ENCODE measurements at regions not wholly inside any gene's neighbourhood (a gene's known extent, or its start where the extent isn't known, plus 50 kb on each side); places are given as distances from the start of the nearest gene placed in this dataset.

DNA sequence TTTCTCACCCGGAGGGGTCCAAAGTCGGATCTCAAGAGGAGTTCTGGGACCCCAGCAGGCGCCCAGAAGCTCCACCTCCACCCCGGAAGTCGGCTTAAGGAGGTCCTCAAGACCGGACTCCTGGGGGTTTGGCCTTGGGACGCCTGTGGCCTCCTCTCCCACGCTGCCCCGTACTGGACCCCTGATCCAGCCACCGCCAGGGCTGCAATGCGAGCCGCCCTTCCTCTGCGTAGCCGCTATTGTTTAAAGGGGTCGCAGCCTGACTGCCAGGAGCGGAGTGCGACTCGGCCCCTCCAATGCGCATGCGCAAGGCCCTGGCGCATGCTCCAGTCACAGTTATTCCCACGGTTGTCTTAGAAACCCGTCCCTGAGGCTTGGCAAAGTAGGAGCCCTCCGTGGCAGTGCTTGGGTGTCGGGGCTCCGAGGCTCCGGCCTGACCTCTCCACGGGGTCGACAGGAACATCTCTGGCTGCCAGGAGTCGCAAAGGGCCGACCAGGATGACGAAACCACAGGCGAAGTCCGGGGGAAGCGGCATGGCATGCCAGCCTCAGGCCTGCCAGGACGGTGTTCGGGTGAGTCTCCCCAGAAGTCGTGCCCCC, 719.0 kb downstream of the KCNJ18 start:
- TF ChIP-seq, protein P1, sequence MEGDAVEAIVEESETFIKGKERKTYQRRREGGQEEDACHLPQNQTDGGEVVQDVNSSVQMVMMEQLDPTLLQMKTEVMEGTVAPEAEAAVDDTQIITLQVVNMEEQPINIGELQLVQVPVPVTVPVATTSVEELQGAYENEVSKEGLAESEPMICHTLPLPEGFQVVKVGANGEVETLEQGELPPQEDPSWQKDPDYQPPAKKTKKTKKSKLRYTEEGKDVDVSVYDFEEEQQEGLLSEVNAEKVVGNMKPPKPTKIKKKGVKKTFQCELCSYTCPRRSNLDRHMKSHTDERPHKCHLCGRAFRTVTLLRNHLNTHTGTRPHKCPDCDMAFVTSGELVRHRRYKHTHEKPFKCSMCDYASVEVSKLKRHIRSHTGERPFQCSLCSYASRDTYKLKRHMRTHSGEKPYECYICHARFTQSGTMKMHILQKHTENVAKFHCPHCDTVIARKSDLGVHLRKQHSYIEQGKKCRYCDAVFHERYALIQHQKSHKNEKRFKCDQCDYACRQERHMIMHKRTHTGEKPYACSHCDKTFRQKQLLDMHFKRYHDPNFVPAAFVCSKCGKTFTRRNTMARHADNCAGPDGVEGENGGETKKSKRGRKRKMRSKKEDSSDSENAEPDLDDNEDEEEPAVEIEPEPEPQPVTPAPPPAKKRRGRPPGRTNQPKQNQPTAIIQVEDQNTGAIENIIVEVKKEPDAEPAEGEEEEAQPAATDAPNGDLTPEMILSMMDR (IDR thresholded peaks at IDR 0.05) = no peak
- no peak for TF ChIP-seq POLR2A (IDR thresholded peaks at IDR 0.05; ENCODE audit: low read length)
- no peak for TF ChIP-seq TP53 (CRISPR knock-in tag; IDR thresholded peaks at IDR 0.05)
- TF ChIP-seq SREBF2 (IDR thresholded peaks at IDR 0.05) = no peak
- TF ChIP-seq RCOR1 (IDR thresholded peaks at IDR 0.05; ENCODE audit: low read depth, low read length) = no peak
- no peak for TF ChIP-seq BHLHE40 (IDR thresholded peaks at IDR 0.05; ENCODE audit: low read depth, low read length)
- TF ChIP-seq JUN (IDR thresholded peaks at IDR 0.05) = no peak
- TF ChIP-seq EP300 (IDR thresholded peaks at IDR 0.05) = no peak
